Aorta (tissue), 5 donors: ENCODE measurements at regions not wholly inside any gene's neighbourhood (a gene's known extent, or its start where the extent isn't known, plus 50 kb on each side); places are given as distances from the start of the nearest gene placed in this dataset.

ENCODE experiments used
- ATAC-seq: fragments of 200-7000 bp; cut with Tn5 transposase; one replicate; pipeline ENCODE4 v1.9.1; 2022; ENCODE audit warnings: moderate library complexity; ENCODE audit not compliant: low FRiP score
- DNase-seq, 2 donors: peaks; one replicate each; pipeline ENCODE4 v3.0.0-alpha.2; 2020
- H3K27ac ChIP-seq, 2 donors: one replicate each; pipeline ENCODE4 v1.5.1; 2013; ENCODE audit warnings: low read length in 2 of 2, mild to moderate bottlenecking in 2 of 2, moderate library complexity in 2 of 2, control low read depth in 1 of 2, inconsistent platforms in 1 of 2, low read depth in 1 of 2
- H3K27me3 ChIP-seq, 2 donors: one replicate each; pipeline ENCODE4 v1.6.1; 2013; ENCODE audit warnings: control low read depth in 1 of 2, low read length in 1 of 2, mild to moderate bottlenecking in 1 of 2, moderate library complexity in 1 of 2; ENCODE audit not compliant: insufficient read depth in 2 of 2, control insufficient read depth in 1 of 2
- H3K36me3 ChIP-seq, 2 donors: one replicate each; pipeline ENCODE4 v1.6.1; 2013; ENCODE audit warnings: control low read depth in 1 of 2, low read length in 1 of 2, mild to moderate bottlenecking in 1 of 2; ENCODE audit not compliant: insufficient read depth in 2 of 2, control insufficient read depth in 1 of 2
- H3K4me1 ChIP-seq, 2 donors: one replicate each; pipeline ENCODE4 v1.6.1; 2013; ENCODE audit warnings: low read length in 2 of 2, control low read depth in 1 of 2, mild to moderate bottlenecking in 1 of 2, moderate library complexity in 1 of 2; ENCODE audit not compliant: insufficient read depth in 2 of 2, control insufficient read depth in 1 of 2
- H3K4me3 ChIP-seq, 2 donors: one replicate each; pipeline ENCODE4 v1.5.1; 2013; ENCODE audit warnings: low read length in 2 of 2, control low read depth in 1 of 2, mild to moderate bottlenecking in 1 of 2
- H3K9me3 ChIP-seq: one replicate; pipeline ENCODE4 v1.6.1; 2013; ENCODE audit warnings: mild to moderate bottlenecking, low read length; ENCODE audit not compliant: control insufficient read depth
- WGBS, 2 donors: extraction: QIAGEN DNeasy Blood & Tissue Kit; methylation state at CpG; one replicate each; pipeline ENCODE4 v1.1.7; 2013; 5-methylcytosine and 5-hydroxymethylcytosine counted together
- intact Hi-C, 2 donors: fragments of 100-400 bp; cut with DNase I; formaldehyde crosslinking; loops; one replicate each; pipeline versions ENCODE4 v1.14.2 to v1.15.0; 2022
- donor health status: healthy with polysubstance abuse.
- donor health status: Bipolar disorder and iron deficiency.
- donor health status: DM: no; HTN: no; CAD: no.
- donor health status: DM: no; HTN: no; CAD: no.
- donor health status: DM: yes; HTN: yes; CAD: no.

GRCh38 chr11:82631722-82632630 is 101.7 kb downstream of the FAM181B start:
- intact Hi-C loops = no loop called here
- H3K27me3 ChIP-seq = no peaks in the 10 kb centered on the region

GRCh38 chr11:82610671-82611070 is 123.0 kb downstream of the FAM181B start:
- no peak for DNase-seq
- intact Hi-C loops = no loop called here
- Histone ChIP-seq H3K9me3 (no peaks in the 10 kb centered on the region), H3K4me1 (no peaks in the 10 kb centered on the region), H3K4me3 (no peak overlapping the region), H3K27me3 (no peaks in the 10 kb centered on the region), H3K36me3 (no peaks in the 10 kb centered on the region), H3K27ac (no peak overlapping the region)
- no peak for ATAC-seq

More at GRCh38 chr11:82631722-82632630, 101.7 kb downstream of the FAM181B start:
- ATAC-seq (no peak), DNase-seq (no peak)
- H3K27ac ChIP-seq = no peak overlapping the region
- peaks cover 5% of the 10 kb centered on the region for H3K9me3 ChIP-seq
- no peaks in the 10 kb centered on the region for H3K4me1 ChIP-seq
- no peak overlapping the region for H3K4me3 ChIP-seq
- 45 to 58% methylated on average over 4 of the region's 4 CpGs for WGBS, 2 donors
- no peaks in the 10 kb centered on the region for H3K36me3 ChIP-seq

GRCh38 chr11:82606738-82607137 is 126.9 kb downstream of the FAM181B start:
- Histone ChIP-seq H3K9me3 (peaks cover 1% of the 10 kb centered on the region), H3K4me1 (no peaks in the 10 kb centered on the region), H3K27ac (no peak overlapping the region), H3K27me3 (no peaks in the 10 kb centered on the region), H3K36me3 (no peaks in the 10 kb centered on the region), H3K4me3 (no peak overlapping the region)
- DNase-seq (no peak), ATAC-seq (no peak)
- intact Hi-C loops = no loop called here
- WGBS, 2 donors = 75 to 95% methylated on average over 1 of the region's 1 CpG

- Histone ChIP-seq H3K27ac (no peak overlapping the region), H3K9me3 (peaks cover 1% of the 10 kb centered on the region), H3K4me1 (no peaks in the 10 kb centered on the region), H3K36me3 (no peaks in the 10 kb centered on the region), H3K4me3 (no peak overlapping the region), H3K27me3 (no peaks in the 10 kb centered on the region)
- DNase-seq (no peak), ATAC-seq (no peak)
- 31 to 39% methylated on average over 1 of the region's 1 CpG for whole genome bisulfite sequencing, 2 donors
- intact Hi-C loops = no loop called here
These were observed 132.0 kb downstream of the FAM181B start for GRCh38 chr11:82601711-82602110.

- H3K27ac ChIP-seq = no peak overlapping the region
- peaks cover 1% of the 10 kb centered on the region for H3K9me3 ChIP-seq
- H3K36me3 ChIP-seq = no peaks in the 10 kb centered on the region
- 75 to 77% methylated on average over 2 of the region's 2 CpGs for WGBS, 2 donors
- ATAC-seq (no peak), DNase-seq (no peak)
- H3K4me3 ChIP-seq = no peak overlapping the region
- no peaks in the 10 kb centered on the region for H3K27me3 ChIP-seq
- intact Hi-C loops = no loop called here
- no peaks in the 10 kb centered on the region for H3K4me1 ChIP-seq
These were observed 133.8 kb downstream of the FAM181B start for GRCh38 chr11:82599836-82600235.

GRCh38 chr11:82586581-82586980 is 147.1 kb downstream of the FAM181B start:
- H3K27me3 ChIP-seq = no peaks in the 10 kb centered on the region
- ATAC-seq = no peak
- no peak for DNase-seq
- no peaks in the 10 kb centered on the region for H3K9me3 ChIP-seq
- intact Hi-C loops = no loop called here
- no peak overlapping the region for H3K4me3 ChIP-seq
- H3K36me3 ChIP-seq = no peaks in the 10 kb centered on the region
- no peak overlapping the region for H3K27ac ChIP-seq
- H3K4me1 ChIP-seq = no peaks in the 10 kb centered on the region
- WGBS, 2 donors = 50 to 51% methylated on average over 3 of the region's 3 CpGs

GRCh38 chr11:82577246-82577645 is 156.4 kb downstream of the FAM181B start:
- no peaks in the 10 kb centered on the region for H3K36me3 ChIP-seq
- intact Hi-C loops = no loop called here
- ATAC-seq (no peak), DNase-seq (no peak)
- H3K4me3 ChIP-seq = no peak overlapping the region
- 71 to 78% methylated on average over 5 of the region's 5 CpGs for WGBS, 2 donors
- no peaks in the 10 kb centered on the region for H3K27me3 ChIP-seq
- H3K4me1 ChIP-seq = no peaks in the 10 kb centered on the region
- H3K27ac ChIP-seq = no peak overlapping the region
- H3K9me3 ChIP-seq = no peaks in the 10 kb centered on the region

- H3K27me3 ChIP-seq = peaks cover 0 to 1% of the 10 kb centered on the region in 2 donors
- no peaks in the 10 kb centered on the region for H3K9me3 ChIP-seq
- H3K4me3 ChIP-seq = no peak overlapping the region
- H3K4me1 ChIP-seq = no peaks in the 10 kb centered on the region
- no peaks in the 10 kb centered on the region for H3K36me3 ChIP-seq
- intact Hi-C loops = no loop called here
- ATAC-seq (no peak), DNase-seq (no peak)
- no peak overlapping the region for H3K27ac ChIP-seq
- 45 to 46% methylated on average over 5 of the region's 5 CpGs for WGBS, 2 donors
These were observed 172.8 kb downstream of the FAM181B start for GRCh38 chr11:82560836-82561235.

- no peaks in the 10 kb centered on the region for H3K36me3 ChIP-seq
- intact Hi-C loops = no loop called here
- peaks cover 0 to 1% of the 10 kb centered on the region in 2 donors for H3K27me3 ChIP-seq
- ATAC-seq (no peak), DNase-seq (no peak)
- H3K4me1 ChIP-seq = no peaks in the 10 kb centered on the region
- no peak overlapping the region for H3K27ac ChIP-seq
- H3K4me3 ChIP-seq = no peak overlapping the region
- H3K9me3 ChIP-seq = no peaks in the 10 kb centered on the region
- WGBS, 2 donors = 46 to 55% methylated on average over 2 of the region's 2 CpGs
These were observed 174.1 kb downstream of the FAM181B start for GRCh38 chr11:82559609-82560008.
